SKM-1 treated with dmso at 0.1 percent for 144 hours (cell line): ENCODE measurements at regions not wholly inside any gene's neighbourhood (a gene's known extent, or its start where the extent isn't known, plus 50 kb on each side); places are given as distances from the start of the nearest gene placed in this dataset.

ENCODE experiments used
- DNase-seq: peaks from one replicate; lab custom pipeline; 2025; ENCODE audit not compliant: unreplicated experiment; lab: John Stamatoyannopoulos, UW

DNA sequence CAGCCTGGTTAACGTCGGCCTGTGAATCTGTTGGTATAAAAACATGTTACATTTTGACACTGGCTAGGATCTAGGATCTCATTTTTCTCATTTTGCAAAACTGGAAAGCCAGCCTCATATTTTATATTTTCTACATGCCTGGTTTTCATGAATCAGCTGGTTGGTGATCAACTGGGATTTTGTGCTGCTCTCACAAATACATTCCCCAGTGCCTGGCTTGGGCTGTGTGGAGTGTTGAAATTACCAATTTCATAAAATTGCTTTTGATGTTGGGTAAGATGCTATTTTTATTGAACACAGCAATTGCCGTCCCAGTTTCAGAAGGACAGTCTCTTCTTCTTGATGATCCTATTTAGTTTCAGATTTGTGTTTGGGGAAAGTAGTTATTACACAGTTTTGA lies 604.3 kb downstream of the TAFA4 start:
- no peak for DNase-seq

DNA sequence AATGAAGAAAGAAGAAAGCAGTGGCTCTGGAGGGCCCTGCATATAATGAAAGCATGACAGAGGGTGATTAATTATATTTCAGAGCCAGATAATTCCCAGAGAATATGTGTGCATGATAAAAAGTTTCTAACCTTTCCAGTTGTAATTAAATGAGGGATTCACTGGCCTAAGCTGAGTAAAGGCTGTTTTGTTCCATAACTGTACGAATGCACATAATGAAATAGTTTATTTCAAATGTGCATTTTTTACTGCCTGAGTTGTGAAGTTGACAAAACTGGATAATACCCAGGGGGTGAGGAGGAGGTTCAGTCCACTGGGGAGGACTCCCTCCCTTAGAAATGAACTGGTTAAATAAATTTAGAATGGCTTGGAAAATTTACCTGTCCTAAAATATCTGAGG lies 616.4 kb downstream of the TAFA4 start:
- no peak for DNase-seq

DNA sequence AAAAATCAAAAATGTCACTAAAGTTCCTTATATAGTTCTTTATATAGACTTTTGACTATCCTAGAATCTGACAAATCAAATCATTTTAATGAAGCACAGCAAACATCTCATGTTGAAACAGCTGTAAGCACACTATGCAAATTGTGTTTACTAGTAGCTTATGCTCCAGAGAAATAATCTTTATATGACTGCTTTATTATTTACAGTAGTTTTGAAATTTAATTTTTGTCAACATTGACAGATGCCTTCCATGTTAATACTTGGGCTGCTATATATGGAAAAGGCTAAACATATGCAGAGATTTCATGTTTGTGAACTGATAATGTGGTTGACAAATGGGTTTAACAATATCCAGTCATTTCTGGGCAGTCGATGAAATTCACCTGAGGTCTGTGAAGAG lies 616.8 kb downstream of the TAFA4 start:
- DNase-seq: no peak

DNA sequence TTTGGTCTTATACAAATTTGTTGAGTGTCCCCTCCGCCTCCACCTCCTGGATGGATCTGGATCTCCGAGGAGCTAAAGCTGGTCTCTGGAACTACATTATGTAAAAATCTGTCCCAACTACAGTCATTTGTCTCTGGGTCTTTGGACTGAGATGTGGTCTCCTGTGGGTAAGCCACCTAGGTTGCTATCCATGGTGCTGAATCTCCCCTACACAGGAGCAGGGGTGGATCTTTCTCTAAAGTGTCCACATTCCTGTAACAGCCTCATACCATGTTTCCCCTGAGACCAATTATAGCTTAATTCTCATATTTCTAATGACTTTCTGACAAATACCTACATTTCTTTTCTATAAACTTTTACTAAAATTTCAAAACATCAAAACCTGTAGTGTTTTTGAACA lies 625.8 kb downstream of the TAFA4 start:
- DNase-seq: no peak

DNA sequence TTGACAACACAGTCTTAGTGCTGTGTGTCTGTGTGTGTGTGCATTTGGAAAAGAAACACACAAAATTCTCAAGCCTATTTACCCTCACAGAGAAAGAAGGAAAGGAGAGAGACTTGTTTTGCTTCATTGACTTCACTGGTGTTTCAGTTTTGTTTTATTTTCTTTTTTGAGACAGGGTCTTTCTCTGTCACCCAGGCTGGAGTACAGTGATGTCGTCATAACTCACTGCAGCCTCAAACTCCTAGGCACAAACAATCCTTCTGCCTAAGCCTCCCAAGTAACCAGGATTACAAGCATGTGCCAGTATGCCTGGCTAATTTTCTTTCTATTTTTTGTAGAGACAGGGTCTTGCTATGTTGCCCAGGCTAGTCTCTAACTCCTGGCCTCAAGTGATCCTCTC lies 636.9 kb downstream of the TAFA4 start:
- no peak for DNase-seq

DNA sequence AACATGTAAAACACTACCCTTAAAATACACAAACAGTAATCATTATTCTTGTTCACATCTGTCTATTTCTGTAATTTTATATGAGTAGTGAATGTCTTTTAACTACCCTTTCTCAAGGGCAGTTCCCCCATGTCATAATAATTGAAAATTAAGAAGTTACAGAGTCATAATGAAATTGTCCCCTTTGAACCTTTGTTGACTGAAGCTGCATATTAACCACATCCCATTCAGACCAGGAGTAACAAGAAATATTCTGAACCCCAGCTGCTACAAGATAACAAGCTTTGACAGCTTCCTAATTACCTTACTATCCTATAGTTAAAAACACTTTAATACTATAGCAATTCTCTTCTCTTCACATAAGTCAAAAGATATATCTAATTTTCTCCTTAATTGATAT lies 635.9 kb upstream of the SUCLG2 start:
- no peak for DNase-seq

DNA sequence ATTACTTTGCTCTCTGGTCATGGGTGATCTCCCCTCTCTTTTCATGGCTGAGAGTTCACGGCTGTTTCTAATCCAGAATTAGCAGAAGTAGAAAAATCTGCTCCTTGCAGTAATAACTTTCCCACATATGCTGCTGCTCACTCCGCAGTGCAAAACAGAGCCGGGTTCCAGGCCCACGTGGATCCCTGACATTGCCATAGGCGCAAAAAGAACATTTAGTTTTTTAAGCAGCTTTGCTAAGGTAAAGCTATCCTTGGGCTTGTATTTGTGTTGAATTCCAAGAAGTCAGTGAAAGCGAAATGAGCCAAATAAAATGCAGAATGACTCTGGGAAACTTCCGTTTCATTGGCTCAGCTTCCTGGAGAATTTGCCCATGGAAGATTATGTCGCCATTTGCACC lies 633.7 kb upstream of the SUCLG2 start:
- DNase-seq: no peak

DNA sequence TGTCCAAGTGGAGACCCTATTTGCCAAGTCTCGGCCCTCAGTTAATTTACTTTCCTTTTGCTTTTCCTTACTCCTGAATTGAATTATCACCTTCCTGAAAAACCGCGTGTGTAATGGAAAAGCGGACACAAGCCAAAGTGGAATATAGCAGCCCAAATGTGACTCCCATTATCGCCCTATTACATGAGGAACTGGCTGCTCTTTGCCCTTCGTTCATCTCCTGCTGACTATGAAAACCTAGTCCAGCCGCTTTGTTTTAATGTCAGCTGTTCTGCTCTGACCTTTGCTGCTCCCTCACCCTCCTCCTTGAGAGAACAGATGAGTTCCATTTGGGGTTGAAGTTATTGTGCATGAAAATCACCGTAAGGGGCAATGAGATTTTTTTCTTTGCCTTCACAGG lies 632.7 kb upstream of the SUCLG2 start:
- no peak for DNase-seq

DNA sequence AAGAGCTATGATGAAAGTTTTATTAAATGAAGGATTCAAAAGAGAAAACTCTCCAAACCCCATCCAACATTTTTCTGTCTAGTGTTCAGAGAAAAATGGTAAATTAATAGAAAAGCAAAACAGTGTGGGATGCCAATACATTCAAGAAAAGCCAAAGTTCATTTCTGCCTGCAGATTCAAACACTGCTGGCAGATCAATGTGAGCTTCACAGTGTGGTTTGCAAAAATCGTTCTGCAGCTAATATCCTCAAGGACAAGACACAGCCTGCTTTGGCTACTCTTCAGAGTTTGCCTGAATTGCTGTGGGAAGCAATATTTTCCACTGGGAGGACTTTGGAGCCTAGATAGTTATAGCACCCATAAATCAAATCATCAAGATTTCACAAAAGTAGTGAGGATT lies 619.9 kb upstream of the SUCLG2 start:
- DNase-seq: no peak

DNA sequence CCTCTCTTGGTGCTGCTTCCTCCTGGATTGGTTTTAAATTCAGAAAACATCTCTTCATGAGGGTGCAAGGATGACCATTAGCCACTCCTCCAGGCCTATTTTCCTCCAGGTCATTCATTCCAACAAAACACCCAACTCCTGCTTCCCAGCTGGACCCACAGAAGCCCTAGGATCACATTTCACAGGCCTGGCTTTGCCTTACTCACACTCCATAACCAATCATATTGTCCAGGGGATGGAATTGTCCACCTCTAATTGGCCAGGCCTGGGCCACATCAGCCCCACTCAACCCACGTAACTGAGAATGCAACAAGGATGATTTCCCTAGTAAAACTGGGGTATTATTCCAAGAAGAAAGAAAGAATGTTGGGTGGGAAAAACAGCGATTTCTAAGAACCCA lies 616.7 kb upstream of the SUCLG2 start:
- no peak for DNase-seq

DNA sequence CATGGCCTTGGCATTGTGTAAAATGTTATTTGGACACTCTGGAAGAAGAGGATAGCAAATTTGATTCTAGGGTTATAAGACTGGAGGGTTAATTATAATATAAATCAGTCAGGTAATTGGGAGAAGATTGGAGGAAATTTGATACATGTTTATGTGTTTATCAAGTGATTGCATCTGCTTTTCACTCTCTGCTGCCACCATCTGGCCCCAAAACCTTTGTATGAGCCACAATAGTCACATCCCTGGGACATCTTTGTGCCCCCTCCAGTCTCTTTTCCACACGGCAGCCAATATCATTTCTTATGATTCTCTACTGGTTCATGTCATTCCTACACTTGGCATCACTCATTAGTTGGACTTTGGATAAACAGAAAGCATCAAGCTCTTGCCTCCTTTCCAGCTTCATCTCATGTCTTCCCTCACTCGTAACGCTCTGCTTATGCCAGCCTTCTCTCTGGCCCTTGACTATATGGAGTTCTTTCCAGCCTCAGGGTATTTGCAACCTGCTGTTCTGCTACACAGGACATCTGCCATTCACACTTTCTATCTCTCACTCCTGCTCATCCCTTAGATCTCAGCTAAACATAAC lies 602.3 kb upstream of the SUCLG2 start:
- DNase-seq: no peak

DNA sequence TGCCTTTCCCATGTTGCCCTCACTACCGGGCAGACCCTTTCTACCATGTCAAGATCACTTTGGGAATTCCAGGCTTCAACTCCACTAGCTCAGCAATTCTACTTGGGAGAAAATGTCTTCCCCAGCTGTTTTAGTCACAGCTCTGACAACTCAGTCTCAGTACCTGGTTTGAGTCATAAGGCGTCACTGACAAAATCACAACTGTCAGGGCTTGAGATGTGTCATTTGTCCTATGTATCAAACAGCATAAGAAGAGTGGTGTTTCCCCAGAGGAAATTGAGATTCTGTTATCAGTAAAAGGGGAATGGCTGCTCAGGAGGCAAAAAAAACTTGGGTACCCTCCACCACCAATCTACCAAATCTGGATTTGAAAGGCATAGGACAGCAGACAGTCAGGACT lies 594.9 kb upstream of the SUCLG2 start:
- DNase-seq: no peak

DNA sequence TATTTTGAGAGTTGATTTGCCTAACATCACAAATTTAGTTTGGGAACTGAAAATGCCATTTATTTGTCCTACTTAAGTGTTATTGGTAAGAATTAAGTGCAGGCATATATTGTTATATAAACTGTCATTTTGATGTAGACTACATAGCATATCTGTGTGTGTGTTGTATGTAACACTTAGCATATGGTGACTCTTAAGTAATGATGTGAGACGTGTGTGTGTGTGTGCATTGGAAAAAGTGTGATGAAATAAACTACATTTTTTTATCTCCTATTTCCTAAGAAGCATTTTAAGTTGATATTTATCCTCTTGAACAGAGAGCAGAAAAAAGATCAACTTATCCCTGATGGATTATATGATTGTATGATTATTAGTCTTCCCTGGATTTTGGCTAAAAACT lies 588.2 kb upstream of the SUCLG2 start:
- DNase-seq: no peak

DNA sequence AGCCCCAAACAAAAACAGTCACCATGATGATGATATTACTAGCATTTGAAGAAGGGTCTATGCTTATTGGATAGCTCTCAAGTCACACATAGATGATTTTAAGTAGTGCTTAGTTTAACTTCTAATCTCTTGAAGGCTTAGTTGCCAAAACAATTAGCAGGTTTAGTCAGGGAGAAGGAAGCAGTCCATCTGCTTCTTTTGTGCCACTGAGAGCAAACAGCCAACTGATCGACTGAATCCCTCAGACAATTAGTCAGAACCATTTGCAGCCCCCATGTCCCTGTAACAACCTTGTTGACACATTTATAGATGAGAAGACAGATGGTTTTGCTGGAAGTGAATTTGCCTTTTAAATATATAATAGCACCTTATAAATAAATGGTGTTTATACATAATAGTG lies 585.1 kb upstream of the SUCLG2 start:
- no peak for DNase-seq

DNA sequence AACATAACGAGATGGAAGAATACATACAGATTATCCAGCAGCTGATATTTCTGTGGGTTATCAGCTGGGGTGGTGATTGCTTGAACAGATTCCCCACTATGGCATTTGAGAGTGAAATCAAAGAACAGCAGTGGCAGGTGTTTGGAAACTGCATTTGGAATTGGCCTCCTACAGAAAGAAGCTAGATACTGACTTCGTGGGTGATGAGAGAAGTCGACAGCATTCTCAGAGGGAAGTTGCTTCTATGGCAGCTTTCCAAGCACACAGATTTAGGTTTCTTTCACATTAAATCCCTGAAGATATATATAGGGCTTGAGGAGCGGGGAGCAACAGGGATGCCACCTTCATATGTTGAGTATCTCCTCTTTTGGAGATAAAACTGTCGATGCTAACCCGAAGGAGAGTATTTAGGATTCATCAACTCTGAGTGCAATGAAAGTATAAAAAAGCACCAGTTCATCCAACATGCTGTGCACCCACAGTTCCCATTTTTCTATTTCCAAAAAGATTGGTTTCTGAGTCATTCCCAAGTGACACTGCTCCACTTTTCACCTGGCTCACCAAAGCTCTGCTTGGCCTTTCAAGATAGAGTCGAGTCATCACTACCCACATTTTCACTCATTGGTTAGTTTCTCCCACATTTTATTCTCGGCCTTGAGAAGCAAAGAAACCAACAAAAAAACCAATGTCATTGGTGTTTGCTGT lies 579.8 kb upstream of the SUCLG2 start:
- no peak for DNase-seq

DNA sequence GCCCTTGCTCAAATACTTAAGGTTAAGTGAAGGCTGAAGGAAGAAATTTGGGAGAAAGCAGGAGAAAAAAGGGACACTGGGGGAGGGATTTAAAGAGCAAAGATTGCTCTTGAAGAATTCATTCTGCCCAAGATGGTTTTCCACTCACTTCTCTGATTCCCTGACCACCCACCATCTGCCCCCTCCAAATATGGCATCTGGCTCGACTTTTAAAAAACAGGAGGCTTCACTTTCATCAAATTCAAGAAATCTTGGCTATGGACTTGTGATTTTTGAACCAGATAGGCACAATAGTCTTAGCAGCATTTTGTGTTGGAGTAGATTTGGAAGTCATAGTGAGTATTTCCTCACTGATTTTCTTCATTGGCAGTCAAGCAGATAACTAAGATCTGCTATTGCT lies 574.4 kb upstream of the SUCLG2 start:
- no peak for DNase-seq

DNA sequence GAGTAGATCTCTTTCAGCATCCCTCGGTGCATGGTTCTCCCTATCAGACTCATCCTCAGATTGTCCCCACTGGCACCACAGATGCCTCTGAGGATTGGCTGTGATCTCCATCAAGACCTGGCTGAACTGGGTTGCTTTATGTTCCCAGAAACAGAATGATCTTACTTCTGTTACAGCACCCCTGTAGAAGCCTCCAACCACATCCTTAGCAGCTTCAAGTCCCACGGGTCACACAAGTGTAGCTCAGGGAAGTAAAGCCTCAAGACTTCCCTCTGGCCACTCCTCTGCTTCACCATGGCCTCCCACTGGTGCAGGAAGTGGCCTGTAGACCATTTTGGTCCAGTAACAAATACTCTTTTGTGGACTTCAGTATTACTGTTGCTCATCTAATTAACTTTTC lies 566.4 kb upstream of the SUCLG2 start:
- DNase-seq: no peak

DNA sequence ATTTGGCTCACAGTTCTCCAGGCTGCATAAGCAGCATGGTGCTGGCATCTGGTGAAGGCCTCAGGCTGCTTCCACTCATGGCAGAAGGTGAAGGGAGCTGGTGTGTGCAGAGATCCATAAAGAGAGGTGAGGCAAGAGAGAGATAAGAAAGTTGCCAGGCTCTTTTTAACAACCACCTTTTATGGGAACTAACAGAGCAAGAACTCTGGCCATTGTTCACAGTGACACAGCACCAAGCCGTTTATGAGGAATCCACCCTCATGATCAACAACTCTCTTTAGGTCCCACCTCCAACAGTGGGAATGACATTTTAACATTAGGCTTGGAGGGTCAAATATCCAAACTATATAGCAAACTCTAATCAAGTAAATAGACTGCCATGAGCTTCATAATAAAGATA lies 557.2 kb upstream of the SUCLG2 start:
- no peak for DNase-seq

DNA sequence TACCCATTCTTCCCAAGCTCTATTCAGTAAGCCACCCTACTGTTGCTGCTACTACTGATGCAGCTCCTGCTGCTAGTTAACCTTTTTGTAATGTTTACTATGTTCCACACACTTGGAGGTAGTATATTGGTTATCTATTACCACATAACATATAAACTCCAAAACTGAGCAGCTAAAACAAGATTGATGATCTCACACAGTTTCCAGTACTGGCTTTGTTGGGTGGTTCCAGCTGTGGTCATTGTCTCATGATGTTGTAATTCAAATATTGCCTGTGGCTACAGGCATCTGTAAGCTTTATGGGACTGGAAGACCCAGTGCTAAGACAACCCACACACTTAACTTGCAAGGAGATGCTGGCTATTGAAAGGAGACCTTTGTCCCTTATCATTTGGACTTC lies 556.2 kb upstream of the SUCLG2 start:
- DNase-seq: no peak

DNA sequence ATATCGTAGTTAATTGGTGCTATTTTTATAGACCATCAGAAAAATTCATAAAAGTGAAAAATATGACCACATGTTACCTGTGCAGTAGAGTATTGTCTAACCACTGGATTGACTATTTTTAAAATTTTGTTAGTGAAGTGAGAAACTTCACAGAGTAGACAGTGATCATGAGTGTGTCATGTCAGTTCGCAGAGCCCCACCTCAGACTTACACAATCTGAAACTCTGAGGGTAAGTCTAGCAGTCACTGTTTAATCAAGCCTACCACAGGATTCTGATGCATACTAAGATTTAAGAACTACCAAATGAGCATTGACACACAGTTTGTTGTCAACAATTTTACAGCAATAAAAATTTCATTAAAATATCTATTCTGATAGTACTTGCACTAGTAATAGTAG lies 552.9 kb upstream of the SUCLG2 start:
- no peak for DNase-seq

DNA sequence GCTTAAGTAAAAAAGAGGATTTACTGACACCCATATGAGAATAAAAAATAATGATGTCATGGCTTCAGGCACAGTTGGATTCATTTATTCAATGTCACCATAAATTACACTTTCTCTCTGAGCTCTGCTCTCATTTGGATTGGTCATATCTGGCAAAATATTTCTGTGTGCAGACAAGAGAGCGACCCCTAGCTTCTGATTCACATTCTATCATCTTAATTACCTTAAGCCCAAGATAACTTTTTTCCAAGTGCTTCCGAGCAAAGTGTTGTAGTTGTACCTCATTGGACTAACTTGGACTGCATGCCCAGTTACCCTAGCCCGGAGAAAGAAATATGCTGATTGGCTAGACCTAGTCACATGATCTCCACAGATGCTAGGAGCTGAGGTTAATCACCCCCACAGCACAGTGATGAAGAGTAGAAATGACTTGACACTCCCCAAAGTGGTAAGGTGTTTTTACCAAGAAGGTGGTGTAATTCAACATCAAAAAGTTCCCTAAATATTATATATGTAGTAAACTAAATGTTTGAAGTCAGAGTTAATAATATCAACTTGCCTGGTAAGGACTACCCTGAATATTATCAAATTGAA lies 552.2 kb upstream of the SUCLG2 start:
- no peak for DNase-seq

DNA sequence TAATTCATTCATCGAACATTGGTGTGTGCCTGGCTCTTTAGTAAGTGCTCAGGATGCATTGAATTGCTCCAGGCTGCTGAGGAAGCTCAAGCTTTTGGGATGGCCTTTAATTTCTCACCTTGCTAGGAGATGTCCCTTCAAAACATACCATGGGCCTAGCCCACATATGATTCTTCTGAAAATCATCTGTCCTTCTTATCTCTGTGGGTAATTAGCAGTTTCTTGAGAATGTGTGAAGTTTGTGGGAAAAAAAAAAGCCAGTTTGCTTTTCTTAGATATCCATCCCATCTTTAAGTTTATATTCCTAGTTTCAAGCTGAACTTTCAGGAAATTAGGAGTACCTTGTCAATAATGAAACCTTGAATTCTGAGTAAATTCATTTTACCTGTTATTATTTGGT lies 532.3 kb upstream of the SUCLG2 start:
- no peak for DNase-seq

DNA sequence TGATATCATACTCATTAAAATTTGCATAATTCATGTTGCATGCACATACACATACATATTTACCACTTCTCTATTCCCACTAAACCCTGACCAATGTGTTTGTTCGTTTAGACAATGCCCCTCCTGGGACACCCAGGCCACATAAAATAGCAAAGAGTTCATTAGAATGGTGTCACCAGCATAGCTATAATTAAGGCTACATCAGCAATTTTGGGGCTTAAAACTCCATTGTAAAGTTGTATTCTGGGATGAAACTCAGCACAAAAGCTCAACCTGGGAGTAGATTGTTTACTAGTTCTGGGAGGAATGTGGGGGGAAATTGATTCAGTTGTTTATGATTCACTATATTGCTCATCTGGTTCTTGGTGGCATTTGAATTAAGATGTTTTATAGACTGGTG lies 522.2 kb upstream of the SUCLG2 start:
- no peak for DNase-seq
